ENCODE measurements at regions not wholly inside any gene's neighbourhood (a gene's known extent, or its start where the extent isn't known, plus 50 kb on each side); places are given as distances from the start of the nearest gene placed in this dataset.
"Not testable (repeated sequence)": the region's sequence is repeated elsewhere in the genome, so short reads cannot be mapped to it uniquely, and the experiment has no call there.

DNA sequence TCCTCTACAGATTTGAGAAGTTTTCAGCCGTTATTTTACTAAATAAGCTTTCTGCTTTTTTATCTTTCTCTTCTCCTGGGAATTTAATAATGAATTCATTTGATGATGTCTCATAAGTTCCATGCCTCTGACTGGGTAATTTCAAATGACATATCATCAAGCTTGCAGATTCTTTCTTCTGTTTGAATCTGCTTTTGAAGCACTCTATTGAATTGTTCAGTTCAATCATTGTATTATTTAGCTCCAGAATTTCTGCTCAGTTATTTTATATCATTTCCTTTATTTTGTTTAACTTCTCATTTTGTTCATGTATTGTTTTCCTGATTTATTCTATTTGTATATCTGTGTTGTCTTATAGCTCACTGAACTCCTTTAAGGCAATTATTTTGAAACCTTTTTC, 196.9 kb upstream of the CNTNAP2 start:
- no peak for DNase-seq (ENCODE audit: low read depth)

DNA sequence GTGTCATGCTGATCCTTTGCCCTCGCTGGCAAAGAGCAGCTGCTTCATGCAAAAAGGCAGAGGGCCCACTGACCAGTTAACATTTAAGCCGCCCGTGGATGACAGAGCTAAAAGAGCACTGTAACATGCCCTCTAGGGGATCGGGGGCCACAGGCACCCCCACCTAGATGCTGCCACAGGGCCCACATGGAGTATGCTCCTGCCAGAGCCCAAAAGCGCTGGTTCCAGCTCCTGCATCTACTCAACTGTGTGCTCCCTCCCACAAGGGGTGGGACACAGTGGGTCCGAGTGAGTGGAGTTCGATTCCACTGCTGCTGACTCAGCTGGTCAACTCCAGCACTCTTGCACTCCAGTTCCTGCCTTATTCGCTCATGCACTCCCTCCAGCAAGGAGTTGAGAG, 199.8 kb upstream of the CNTNAP2 start:
- no peak for DNase-seq (ENCODE audit: low read depth)

DNA sequence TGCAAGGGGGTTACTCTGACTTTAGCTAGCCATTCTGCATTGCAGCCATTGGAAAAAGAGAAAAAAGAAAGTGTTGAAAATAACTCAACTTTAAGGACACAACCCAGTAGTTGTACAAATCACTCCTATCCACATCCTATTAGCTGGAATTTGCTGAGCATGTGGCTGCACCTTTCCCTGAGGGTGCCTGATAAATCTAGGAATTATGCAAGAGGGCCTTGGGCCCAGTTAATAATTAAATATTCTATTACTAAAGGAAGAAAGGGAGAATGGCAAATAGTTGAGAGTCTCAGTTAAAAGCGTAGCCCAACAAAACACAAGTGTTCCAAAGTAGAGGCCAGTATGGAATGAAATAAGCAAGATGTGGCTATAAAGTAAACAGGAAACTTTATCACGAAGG, 200.9 kb upstream of the CNTNAP2 start:
- peak; percentile 93 for DNase-seq (ENCODE audit: low read depth)

DNA sequence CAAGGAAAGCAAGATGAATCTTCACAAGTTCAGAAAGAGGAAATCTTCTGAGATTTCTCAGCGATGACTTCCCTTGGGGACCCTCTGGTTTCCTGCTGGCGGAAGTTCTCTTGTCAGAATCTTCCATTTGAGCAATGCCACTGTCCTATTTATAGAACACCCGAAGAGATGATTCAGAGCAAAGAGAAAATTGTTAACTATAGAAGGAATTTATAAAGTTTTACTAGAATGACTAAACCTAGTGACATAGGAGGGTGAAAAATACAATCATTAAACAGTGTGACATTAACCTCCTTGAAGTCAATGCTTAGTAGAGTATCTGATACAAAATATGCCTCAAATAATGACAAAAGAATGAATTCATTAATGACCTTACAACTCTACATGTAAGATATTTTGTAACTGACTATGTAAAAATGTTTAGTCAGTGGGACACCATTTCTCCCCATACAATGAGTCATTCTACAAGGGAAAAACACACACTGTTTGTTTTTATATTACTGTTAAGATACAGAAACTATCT, 206.5 kb upstream of the CNTNAP2 start:
- peak; percentile 77 for DNase-seq (ENCODE audit: low read depth)

DNA sequence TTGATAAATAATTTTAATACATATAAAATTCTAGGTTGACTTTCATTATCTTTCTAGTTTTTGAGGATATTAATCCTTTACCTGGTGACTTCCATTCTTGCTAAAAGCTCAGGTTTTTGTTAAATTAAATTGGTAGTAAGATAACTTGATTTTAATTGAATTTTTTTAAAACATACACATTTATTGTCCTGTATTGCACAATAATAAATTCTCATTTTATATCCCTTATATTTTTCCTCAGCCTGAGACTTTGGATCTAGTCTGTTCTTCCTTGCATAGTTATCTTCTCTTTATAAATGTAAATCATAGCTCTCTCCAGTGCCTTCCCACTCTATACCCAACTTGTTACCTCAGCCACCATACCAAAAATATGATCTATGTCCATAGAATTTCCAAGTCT, 212.9 kb upstream of the CNTNAP2 start:
- no peak for DNase-seq (ENCODE audit: low read depth)

DNA sequence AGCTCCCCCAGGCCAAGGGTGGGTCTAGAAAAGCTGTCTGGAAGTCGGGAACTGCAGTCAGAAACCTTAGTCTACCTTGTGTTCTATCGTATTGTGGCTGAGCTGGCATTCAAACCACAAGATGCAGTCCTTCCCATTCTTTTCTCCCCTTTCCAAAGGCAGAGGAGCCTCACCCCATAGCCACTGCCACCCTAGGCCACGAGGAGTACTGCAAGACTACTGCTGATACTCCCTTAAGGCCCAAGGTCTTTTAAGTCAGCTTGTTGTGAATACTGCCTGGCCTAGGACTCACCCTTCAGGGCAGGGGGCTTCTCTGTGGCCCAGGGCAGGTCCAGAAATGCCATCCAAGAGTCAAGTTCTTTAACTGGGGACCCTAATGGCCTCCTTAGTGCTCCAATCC, 214.5 kb upstream of the CNTNAP2 start:
- DNase-seq (ENCODE audit: low read depth), result no peak

DNA sequence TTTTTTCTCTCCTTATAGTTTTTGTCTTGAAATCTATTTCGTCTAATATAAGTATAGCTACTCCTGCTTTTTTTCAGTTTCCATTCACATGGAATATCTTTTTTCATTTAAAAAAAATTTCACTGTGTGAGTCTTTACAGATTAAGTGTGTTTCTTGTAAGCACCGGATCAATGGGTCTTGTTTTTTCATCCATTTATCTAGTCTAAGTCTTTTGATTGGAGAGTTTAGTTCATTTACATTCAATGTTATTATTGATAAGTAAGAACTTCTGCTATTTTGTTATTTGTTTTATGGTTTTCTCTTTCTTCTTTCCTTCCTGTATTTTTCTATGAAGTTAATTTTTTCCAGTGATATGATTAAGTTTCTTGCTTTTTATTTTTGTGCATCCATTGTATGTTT, 216.7 kb upstream of the CNTNAP2 start:
- no peak for DNase-seq (ENCODE audit: low read depth)

DNA sequence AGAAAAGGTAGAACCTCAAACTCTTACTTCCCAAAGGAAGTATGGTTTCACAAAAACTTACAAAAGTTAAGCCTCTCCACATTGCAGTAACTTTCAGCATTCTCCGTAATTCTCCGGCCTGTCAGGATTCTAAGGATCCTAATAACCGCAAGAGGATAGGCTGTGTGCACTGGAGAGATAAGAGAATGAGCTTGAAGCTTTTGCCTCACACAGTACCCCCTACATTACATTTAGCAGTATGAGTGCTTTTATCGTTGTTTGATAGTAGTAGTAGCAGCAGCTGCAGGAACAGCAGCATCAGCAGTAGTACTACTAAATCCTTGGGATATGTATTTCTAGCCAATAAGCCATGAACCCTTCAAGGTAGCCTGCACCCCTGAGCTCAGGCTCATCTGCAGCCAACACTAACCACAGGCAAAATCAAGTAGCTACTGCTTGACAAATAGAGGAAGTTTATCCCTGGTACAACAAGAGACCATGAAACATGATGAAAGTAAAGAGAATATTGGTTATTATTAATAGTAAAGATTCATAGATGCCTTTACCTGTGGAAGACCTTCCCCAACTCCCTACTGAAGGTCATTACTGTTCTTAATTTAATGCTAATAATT, 222.6 kb upstream of the CNTNAP2 start:
- no peak for DNase-seq (ENCODE audit: low read depth)

DNA sequence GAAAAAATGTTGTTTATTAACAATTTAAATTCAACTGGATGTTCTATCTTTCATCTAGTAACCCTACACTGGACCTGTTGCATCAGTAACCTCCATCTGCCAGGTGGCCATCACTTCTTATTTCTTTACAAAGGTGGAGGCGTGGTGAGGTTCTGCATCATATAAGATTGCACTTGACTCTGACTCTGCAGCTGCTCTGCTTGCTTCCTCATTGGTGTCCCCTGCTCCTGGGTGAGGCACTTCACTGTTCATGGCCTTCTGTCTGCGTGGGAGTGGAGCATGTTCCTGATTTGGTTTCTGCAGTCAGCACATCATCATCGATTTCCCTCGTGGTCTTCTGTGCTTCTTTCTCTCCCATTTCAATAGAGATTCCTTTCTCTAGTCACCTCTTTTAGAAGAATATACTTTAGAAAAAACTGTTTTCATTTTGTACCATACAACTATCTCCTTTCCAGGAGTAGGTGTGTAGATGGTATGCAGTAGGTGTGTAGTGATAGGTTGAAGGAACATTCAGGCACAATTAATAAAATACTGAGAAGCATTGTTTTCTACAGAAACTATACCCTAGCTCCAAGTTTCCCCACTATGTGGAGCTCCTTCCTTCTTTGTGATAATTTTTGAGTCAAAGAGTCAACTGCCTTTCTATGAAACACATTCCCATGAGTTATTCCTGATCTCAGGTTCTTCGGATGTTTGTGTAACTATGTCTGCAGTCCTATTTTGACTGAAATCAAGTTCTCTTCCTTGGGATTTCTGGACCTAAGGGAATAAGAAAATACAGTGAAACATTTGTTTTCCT, 231.7 kb upstream of the CNTNAP2 start:
- peak; percentile 40 for DNase-seq (ENCODE audit: low read depth)

DNA sequence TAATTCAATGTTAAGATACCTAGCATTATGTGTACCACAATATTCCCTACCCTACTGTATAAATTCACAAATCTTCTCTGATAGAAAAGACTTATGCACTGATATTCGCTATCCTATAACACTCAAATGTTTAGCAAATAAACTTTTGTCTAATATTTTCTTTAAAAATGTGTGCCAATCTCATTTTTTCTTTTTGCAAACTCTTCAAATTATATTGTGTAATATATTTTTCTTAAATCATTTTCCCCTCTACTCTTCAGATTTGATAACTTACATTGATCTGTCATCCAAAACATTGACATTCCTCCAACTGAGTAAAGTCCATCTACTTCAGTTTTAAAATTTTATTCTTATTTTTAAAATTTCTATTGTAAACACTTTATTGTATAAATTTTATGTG, 240.2 kb upstream of the CNTNAP2 start:
- no peak for DNase-seq (ENCODE audit: low read depth)

DNA sequence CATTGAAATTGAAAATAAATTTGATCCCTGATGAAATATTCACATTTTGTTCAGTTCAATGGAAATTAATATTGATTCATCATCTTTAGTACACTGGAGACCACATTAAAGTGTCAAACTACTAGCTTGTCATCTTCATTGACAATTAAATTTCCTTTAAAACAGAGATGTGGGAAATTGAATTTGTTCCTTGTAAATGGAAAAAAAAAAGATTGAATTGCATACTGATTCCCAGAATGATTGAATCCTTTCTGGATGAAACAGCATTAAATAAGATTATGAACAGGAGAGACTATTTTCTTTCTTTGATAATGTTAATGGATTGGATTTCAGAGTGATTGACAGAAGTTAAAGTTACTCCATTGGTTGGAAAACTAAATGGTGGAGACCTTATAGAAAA, 241.3 kb upstream of the CNTNAP2 start:
- no peak for DNase-seq (ENCODE audit: low read depth)

DNA sequence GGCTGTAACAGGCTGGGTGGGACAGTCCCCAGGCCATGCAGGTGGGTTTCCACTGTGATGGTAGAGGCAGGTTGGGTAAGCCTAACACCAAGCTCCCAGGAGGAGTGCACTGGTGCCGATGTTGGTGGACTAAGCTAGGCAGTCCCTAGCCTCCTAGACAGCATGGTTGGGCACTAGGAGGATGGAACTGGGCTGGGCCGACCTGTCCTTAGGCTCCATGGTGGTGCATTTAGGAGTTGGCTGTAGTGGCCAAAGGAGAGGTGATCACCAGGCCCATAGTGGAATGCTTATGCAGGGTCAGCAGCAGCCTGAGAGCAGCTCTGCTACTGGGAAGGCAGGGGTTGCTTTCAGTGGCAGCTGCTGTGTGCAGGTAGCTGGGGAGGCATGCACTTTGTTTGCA, 247.7 kb upstream of the CNTNAP2 start:
- no peak for DNase-seq (ENCODE audit: low read depth)

DNA sequence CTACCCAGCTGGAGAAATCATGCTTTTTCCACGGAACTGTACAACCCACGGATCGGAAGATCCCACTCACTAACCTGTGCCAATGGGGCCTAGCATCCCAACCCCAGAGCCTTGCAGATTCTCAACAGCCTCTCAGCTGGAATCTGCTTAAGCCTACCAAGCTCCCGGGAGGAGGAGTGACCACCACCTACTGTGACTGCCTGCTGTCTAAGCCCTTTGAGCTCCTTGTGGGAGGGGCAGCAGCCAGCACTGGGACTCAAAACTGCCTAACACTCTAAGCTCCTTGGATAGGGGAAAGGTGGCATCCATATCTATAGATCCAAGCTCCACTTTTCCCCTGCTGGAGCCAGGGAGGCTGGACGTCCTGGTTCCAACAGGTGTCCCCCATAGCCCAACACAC, 254.4 kb upstream of the CNTNAP2 start:
- DNase-seq (ENCODE audit: low read depth), result no peak

DNA sequence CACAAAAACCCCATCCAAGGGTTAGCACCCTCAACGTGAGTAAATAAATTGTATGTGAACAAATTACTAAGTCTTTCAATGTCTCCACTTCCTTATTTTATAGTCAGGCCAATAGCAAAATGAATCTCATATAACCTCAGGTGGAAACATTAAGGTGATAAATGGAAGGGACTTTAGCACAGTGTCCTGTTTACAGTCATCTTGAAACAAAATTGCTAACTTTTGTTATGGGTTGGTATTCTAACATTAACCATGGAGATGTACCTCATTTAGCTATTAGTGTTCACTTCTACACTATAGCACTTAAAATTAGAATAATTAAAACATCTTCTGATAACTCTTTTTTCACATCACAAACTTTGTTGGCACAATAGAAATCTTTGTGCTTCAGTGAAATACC, 255.8 kb upstream of the CNTNAP2 start:
- no peak for DNase-seq (ENCODE audit: low read depth)

DNA sequence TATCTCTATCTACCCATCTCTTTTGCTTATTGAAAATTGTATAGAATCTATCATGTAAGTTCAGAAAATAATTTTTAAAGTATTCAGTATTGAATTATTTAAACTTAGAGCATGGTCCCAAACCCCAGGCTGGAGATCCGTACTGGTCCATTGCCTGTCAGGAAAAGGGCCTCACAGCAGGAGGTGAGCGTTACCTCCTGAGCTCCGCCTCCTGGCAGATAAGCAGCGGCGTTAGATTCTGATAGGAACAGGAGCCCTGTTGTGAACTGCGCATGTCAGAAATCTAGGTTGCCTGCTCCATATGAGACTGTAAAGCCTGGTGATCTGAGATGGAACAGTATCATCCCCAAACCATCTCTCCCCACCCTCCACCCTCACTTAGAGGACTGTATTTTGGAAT, 266.0 kb upstream of the CNTNAP2 start:
- no peak for DNase-seq (ENCODE audit: low read depth)

DNA sequence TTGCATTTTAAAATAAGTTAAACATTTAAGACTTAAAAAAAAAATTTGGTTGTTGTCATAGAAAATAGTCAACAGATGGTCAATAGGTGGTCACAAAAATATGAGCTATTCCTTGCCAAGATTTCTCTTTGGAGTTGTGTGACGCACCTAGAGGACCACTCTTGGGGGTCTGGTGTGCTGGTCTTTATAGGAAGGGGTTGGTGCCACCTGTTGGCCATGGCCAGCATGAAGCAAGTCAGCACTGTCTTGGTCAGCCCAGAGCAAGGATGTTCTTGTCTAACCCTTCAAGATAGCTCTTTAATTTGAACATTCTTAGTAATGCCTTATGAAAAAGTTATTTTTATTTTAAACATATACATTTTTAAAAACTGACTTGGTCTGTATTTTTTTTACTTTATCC, 267.9 kb upstream of the CNTNAP2 start:
- no peak for DNase-seq (ENCODE audit: low read depth)

DNA sequence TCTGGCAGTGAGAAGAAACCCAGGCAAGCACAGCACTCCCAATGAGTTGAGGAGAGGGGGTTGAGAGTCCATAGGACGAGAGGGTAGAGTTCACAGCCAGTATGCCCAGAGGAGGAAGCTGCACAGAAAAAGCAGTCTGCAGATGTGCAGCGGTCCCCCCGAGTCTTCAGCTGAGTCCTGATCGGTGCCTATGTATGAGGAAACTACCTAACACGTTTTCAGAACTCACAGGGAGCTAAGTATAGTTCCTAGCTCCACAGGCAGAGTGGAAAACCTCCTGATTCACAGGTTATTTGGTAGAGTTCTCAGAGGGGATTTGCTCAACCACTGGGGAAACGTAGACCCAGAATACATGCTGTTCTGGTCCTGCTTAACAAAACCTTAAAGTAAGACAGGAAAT, 271.3 kb upstream of the CNTNAP2 start:
- DNase-seq (ENCODE audit: low read depth), result no peak

DNA sequence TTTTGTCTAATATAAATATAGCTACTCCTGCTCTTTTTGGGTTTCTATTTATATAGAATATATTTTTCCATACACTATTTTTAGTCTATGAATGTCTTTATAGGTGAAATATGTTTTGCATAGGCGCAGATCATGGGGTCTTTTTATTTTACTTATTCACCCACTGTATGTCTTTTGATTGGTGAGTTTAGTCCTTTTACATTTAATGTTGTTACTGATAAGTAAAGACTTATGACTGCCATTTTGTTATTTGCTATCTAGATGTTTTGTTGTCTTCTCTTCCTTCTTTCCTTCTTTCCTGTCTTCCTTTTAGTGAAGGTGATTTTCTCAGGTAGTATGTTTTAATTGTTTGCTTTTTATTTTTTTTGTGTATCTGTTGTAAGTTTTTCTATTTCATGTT, 276.8 kb upstream of the CNTNAP2 start:
- no peak for DNase-seq (ENCODE audit: low read depth)

DNA sequence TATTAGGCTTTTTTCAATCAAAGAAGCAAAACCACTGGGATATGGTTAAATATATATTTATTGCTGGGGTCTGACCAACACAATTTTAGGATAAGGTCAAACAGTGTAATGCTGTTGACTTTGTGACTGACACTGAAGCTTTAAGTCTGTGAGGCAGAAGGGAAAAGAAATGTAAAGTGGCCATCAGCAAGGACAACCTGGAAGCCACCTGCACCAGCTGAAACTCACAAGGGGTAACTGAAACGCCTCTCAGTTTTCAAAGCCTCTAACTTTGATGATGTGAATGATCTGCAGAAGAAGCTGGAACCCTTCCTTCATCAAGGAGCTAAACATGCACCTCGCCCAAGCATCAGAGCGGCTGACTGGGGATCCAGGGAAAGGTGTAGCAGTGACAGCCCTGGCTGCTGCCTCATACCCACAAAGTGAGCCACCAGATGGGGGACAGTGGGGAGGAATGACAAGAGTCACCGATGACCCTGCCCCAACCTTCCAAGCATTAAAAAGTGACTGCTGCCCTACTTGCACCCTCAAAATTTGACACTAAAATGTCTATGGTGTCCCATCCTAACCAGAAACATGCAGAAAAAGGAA, 284.9 kb upstream of the CNTNAP2 start:
- DNase-seq (ENCODE audit: low read depth), result no peak

DNA sequence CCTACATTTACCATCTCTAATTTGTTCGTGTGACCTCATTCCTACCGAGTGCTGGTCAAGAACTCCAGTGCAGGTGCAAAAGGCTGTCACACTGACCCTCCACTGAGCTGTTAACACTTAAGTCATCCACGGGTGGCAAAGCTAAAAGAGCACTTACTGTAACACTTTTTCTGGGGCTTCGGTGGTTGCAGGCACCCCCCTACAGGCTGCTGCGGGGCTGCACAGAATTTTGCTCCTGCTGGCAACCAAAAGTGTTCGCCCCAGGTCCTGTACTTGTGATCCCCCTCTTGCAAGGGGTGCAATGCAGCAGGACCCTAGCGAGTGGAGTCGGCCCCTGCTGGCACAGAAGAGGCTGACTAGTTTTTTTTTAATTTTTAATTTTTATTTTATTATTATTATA, 298.9 kb upstream of the CNTNAP2 start:
- no peak for DNase-seq (ENCODE audit: low read depth)

DNA sequence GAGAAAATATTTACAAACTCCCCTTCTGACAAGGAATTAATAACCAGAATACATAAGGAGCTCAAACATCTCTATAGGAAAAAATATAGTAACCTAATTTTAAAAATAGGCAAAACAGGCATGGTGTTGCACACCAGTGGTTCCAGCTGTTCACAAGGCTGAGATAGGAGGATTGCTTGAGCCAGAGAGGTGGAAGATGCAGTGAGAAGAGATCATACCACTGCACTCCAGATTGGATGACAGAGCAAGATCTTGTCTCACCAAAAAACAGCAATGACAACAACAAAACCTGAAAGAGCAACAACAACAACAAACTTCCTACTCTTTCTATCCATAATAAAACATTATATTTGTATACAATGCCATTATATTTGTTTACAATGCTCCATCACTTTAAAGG, 304.4 kb upstream of the CNTNAP2 start:
- DNase-seq (ENCODE audit: low read depth), result no peak

DNA sequence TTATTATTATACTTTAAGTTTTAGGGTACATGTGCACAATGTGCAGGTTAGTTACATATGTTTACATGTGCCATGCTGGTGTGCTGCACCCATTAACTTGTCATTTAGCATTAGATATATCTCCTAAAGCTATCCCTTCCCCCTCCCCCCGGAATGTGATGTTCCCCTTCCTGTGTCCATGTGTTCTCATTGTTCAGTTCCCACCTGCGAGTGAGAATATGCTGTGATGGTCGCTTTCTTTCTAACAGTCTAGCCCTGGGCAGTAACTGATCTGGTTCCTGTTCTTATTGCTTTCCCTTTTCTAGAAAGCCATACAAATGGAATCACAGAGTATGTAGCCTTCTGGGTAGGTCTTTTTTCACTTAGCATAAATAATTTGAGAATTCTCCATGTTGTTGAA, 311.1 kb upstream of the CNTNAP2 start:
- DNase-seq (ENCODE audit: low read depth), result not testable (repeated sequence)

DNA sequence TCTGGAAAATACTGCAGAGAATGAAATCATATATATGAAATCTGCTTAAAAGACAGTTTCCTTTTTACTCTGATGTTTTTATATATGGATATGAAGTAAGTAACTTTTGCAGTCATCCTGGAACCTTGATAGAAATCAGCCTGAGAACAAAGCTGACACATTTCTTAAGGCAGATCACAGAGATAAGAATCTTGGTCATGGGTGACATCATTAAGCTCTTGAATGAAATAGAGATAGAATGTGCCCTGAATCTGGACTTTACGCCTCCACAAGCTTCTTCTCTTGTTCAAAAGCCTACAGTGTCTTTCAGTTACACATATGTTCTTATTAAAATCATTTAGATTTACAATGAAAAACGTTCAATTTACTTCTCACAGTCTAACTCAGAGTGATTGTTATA, 319.1 kb upstream of the CNTNAP2 start:
- no peak for DNase-seq (ENCODE audit: low read depth)
